SK-N-SH treated with all-trans-retinoic acid at 6 μM for 48 hours (cell line): ENCODE measurements at regions not wholly inside any gene's neighbourhood (a gene's known extent, or its start where the extent isn't known, plus 50 kb on each side); places are given as distances from the start of the nearest gene placed in this dataset.

ENCODE experiments used
- ATAC-seq: fragments of 200-7000 bp; cut with Tn5 transposase; 3 replicates; pipeline ENCODE4 v1.9.1; 2020; ENCODE audit warnings: mild to moderate bottlenecking, moderate library complexity
- ARNTL ChIP-seq: fragments of 450-650 bp; formaldehyde crosslinking; IDR thresholded peaks from 2 replicates; pipeline ENCODE4 v1.5.0; 2020; ENCODE audit warnings: low read depth, mild to moderate bottlenecking, moderate library complexity, borderline replicate concordance
- BACH2 ChIP-seq: fragments of 250-450 bp; sonication (Bioruptor Pico); IDR thresholded peaks from 2 replicates; pipeline ENCODE4 v1.9.0; 2021; ENCODE audit warnings: mild to moderate bottlenecking, borderline replicate concordance
- CSDC2 ChIP-seq: fragments of 250-450 bp; sonication (Bioruptor Pico); IDR thresholded peaks from 2 replicates; pipeline ENCODE4 v1.5.0; 2020; ENCODE audit warnings: mild to moderate bottlenecking, moderate library complexity
- ESRRG ChIP-seq: fragments of 250-450 bp; sonication (Bioruptor Pico); IDR thresholded peaks from 2 replicates; pipeline ENCODE4 v1.6.1; 2021; ENCODE audit warnings: mild to moderate bottlenecking
- GLIS3 ChIP-seq: fragments of 250-450 bp; sonication (Bioruptor Pico); IDR thresholded peaks from 2 replicates; pipeline ENCODE4 v1.5.0; 2020; ENCODE audit warnings: mild to moderate bottlenecking, moderate library complexity
- ISL1 ChIP-seq: fragments of 250-450 bp; sonication (Bioruptor Pico); IDR thresholded peaks from 2 replicates; pipeline ENCODE4 v2.1.2; 2022; ENCODE audit warnings: mild to moderate bottlenecking, moderate library complexity
- OSR1 ChIP-seq: fragments of 250-450 bp; sonication (Bioruptor Pico); IDR thresholded peaks from 2 replicates; pipeline ENCODE4 v1.8.0; 2022; ENCODE audit warnings: moderate library complexity, mild to moderate bottlenecking, inconsistent platforms
- PPARA ChIP-seq: fragments of 250-450 bp; sonication (Bioruptor Pico); IDR thresholded peaks from 2 replicates; pipeline ENCODE4 v1.5.0; 2020; ENCODE audit warnings: mild to moderate bottlenecking, borderline replicate concordance
- RARB ChIP-seq: fragments of 250-450 bp; sonication (Bioruptor Pico); IDR thresholded peaks from 2 replicates; pipeline ENCODE4 v1.8.0; 2021; ENCODE audit warnings: mild to moderate bottlenecking, moderate library complexity
- TCF4 ChIP-seq: fragments of 250-450 bp; sonication (Bioruptor Pico); IDR thresholded peaks from 2 replicates; pipeline ENCODE4 v1.8.0; 2021; ENCODE audit warnings: mild to moderate bottlenecking, moderate library complexity, borderline replicate concordance
- TOX ChIP-seq: fragments of 250-450 bp; sonication (Bioruptor Pico); IDR thresholded peaks from 2 replicates; pipeline ENCODE4 v1.8.0; 2021; ENCODE audit warnings: mild to moderate bottlenecking, moderate library complexity, borderline replicate concordance
- ZC3H10 ChIP-seq: fragments of 250-450 bp; sonication (Bioruptor Pico); IDR thresholded peaks from 2 replicates; pipeline ENCODE4 v1.5.1; 2021; ENCODE audit warnings: mild to moderate bottlenecking, moderate library complexity
- ZFP3 ChIP-seq: fragments of 250-450 bp; sonication (Bioruptor Pico); IDR thresholded peaks from 2 replicates; pipeline ENCODE4 v1.5.0; 2020; ENCODE audit warnings: mild to moderate bottlenecking, moderate library complexity
- ZFP30 ChIP-seq: fragments of 450-650 bp; formaldehyde crosslinking; IDR thresholded peaks from 2 replicates; pipeline ENCODE4 v1.5.0; 2022; ENCODE audit warnings: mild to moderate bottlenecking, moderate library complexity
- ZNF565 ChIP-seq: fragments of 450-650 bp; formaldehyde crosslinking; conservative IDR thresholded peaks from 2 replicates; pipeline ENCODE4 v1.5.0; 2020; ENCODE audit warnings: low read depth, mild to moderate bottlenecking, moderate library complexity
- ZNF70 ChIP-seq: fragments of 450-650 bp; formaldehyde crosslinking; IDR thresholded peaks from 2 replicates; pipeline ENCODE4 v1.5.0; 2020; ENCODE audit warnings: mild to moderate bottlenecking, moderate library complexity
- ZNF8 ChIP-seq: fragments of 450-650 bp; formaldehyde crosslinking; IDR thresholded peaks from 2 replicates; pipeline ENCODE4 v1.5.0; 2020; ENCODE audit warnings: mild to moderate bottlenecking, moderate library complexity
- TF ChIP-seq, protein P1 (sequence below): fragments of 250-450 bp; sonication (Bioruptor Pico); IDR thresholded peaks from 2 replicates; pipeline ENCODE4 v1.8.0; 2021; ENCODE audit warnings: low read depth, mild to moderate bottlenecking, moderate library complexity, borderline replicate concordance
- TF ChIP-seq, protein P2 (sequence below): fragments of 250-450 bp; sonication (Bioruptor Pico); IDR thresholded peaks from 2 replicates; pipeline ENCODE4 v1.5.1; 2020; ENCODE audit warnings: low read depth, mild to moderate bottlenecking, moderate library complexity
- TF ChIP-seq, protein P3 (sequence below): fragments of 250-450 bp; sonication (Bioruptor Pico); IDR thresholded peaks from 2 replicates; pipeline ENCODE4 v1.5.1; 2021; ENCODE audit warnings: mild to moderate bottlenecking, moderate library complexity
- TF ChIP-seq, protein P4 (sequence below): fragments of 250-450 bp; sonication (Bioruptor Pico); IDR thresholded peaks from 2 replicates; pipeline ENCODE4 v1.8.0; 2020; ENCODE audit warnings: mild to moderate bottlenecking, moderate library complexity, borderline replicate concordance

DNA sequence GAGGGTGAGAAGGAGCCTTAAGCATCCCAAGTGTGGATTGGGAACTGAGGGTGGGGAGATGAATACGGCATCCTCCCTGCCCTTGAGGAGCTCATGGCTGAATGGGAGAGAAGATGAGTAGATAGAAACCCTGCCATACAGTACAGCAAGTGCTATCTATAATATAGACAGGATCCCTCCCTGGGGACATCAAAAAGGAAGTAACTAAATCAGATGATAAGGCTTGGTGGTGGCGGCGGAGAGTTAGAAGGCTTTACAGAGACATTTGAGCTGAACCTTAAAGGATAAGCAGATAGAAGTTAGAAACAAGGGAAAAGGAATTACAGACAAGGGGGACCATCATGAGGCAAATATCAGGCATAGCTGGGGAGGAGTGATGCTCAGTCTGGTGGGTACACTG is 67.5 kb upstream of the TMEM132E start (continued):
- TF ChIP-seq, protein P1, sequence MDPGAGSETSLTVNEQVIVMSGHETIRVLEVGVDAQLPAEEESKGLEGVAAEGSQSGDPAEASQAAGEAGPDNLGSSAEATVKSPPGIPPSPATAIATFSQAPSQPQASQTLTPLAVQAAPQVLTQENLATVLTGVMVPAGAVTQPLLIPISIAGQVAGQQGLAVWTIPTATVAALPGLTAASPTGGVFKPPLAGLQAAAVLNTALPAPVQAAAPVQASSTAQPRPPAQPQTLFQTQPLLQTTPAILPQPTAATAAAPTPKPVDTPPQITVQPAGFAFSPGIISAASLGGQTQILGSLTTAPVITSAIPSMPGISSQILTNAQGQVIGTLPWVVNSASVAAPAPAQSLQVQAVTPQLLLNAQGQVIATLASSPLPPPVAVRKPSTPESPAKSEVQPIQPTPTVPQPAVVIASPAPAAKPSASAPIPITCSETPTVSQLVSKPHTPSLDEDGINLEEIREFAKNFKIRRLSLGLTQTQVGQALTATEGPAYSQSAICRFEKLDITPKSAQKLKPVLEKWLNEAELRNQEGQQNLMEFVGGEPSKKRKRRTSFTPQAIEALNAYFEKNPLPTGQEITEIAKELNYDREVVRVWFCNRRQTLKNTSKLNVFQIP (CRISPR knock-in tag), result no peak
- TF ChIP-seq OSR1 (CRISPR knock-in tag) (no peak), ISL1 (CRISPR knock-in tag) (no peak), TOX (no peak), ZFP3 (no peak), ZNF70 (no peak), ZC3H10 (CRISPR knock-in tag) (no peak)
- TF ChIP-seq, protein P2, sequence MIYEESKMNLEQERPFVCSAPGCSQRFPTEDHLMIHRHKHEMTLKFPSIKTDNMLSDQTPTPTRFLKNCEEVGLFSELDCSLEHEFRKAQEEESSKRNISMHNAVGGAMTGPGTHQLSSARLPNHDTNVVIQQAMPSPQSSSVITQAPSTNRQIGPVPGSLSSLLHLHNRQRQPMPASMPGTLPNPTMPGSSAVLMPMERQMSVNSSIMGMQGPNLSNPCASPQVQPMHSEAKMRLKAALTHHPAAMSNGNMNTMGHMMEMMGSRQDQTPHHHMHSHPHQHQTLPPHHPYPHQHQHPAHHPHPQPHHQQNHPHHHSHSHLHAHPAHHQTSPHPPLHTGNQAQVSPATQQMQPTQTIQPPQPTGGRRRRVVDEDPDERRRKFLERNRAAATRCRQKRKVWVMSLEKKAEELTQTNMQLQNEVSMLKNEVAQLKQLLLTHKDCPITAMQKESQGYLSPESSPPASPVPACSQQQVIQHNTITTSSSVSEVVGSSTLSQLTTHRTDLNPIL (CRISPR knock-in tag), result no peak

DNA sequence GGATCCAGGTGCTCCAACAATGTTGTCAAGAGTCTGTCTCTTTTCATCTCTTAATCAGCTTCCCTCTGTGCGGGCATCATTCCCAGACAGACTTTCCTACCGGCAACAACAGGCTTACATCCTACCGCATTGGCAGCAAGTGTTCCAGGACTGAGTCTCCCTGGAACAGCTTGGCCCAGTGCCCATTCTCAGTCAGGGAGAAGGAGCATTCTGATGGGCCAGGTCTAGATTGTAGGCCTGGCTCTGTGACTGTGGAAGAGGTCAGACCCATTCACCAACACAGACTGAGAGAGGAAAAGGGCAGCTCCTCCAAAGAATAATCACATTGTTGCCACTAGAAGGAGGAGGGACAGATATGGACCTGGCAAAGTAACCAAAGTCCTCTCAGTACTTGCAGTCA is 68.1 kb upstream of the TMEM132E start:
- ATAC-seq, result no peak

DNA sequence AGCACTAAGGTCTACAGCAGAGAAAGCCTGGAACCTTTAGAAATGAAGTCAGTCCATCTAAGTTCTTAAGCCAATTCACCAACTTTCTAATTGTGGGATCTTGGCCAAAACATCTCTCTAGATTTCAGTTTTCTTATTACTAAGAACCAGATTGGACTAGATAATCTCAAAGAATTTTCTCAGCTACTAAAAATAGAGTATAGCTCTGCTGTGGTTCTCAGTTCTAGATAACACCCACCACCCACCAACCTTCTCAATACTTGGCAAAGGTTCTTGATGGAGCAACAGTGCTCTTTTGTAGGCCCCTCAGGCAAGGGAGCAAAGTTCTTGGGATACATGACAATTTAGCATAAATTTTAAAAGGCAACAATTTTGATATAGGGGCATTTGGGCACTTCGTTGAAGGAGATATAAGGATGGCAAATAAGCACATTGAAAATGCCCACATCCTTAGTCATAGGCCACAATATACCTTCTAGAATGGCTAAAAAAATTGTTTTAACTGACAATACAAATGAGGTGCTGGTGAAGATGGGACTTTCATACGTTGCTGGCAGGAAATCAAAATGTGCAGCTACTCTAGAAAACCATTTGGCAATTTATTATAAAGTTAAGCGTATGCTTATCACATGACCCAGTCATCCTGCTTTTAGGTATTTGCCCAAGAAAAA is 74.4 kb upstream of the TMEM132E start:
- TF ChIP-seq OSR1 (CRISPR knock-in tag) (no peak), TCF4 (CRISPR knock-in tag) (no peak), GLIS3 (no peak), ZNF8 (no peak), ZFP30 (CRISPR knock-in tag) (no peak), ZFP3 (no peak), BACH2 (CRISPR knock-in tag) (no peak), TOX (no peak)
- TF ChIP-seq, protein P1 (CRISPR knock-in tag), result no peak
- TF ChIP-seq, protein P3, sequence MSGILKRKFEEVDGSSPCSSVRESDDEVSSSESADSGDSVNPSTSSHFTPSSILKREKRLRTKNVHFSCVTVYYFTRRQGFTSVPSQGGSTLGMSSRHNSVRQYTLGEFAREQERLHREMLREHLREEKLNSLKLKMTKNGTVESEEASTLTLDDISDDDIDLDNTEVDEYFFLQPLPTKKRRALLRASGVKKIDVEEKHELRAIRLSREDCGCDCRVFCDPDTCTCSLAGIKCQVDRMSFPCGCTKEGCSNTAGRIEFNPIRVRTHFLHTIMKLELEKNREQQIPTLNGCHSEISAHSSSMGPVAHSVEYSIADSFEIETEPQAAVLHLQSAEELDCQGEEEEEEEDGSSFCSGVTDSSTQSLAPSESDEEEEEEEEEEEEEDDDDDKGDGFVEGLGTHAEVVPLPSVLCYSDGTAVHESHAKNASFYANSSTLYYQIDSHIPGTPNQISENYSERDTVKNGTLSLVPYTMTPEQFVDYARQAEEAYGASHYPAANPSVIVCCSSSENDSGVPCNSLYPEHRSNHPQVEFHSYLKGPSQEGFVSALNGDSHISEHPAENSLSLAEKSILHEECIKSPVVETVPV (CRISPR knock-in tag), result no peak
- TF ChIP-seq, protein P2 (CRISPR knock-in tag), result no peak
- ATAC-seq, result no peak

More for the DNA sequence above, 68.1 kb upstream of the TMEM132E start:
- TF ChIP-seq, protein P3 (CRISPR knock-in tag), result no peak
- TF ChIP-seq ZNF565 (CRISPR knock-in tag), result no peak
- TF ChIP-seq, protein P1 (CRISPR knock-in tag), result no peak
- TF ChIP-seq ZFP30 (CRISPR knock-in tag), result no peak
- TF ChIP-seq ISL1 (CRISPR knock-in tag), result no peak
- TF ChIP-seq ESRRG (CRISPR knock-in tag), result no peak
- TF ChIP-seq ARNTL, result no peak
- no peak for TF ChIP-seq ZFP3
- no peak for TF ChIP-seq ZC3H10 (CRISPR knock-in tag)
- TF ChIP-seq CSDC2 (CRISPR knock-in tag), result no peak
- TF ChIP-seq, protein P4, sequence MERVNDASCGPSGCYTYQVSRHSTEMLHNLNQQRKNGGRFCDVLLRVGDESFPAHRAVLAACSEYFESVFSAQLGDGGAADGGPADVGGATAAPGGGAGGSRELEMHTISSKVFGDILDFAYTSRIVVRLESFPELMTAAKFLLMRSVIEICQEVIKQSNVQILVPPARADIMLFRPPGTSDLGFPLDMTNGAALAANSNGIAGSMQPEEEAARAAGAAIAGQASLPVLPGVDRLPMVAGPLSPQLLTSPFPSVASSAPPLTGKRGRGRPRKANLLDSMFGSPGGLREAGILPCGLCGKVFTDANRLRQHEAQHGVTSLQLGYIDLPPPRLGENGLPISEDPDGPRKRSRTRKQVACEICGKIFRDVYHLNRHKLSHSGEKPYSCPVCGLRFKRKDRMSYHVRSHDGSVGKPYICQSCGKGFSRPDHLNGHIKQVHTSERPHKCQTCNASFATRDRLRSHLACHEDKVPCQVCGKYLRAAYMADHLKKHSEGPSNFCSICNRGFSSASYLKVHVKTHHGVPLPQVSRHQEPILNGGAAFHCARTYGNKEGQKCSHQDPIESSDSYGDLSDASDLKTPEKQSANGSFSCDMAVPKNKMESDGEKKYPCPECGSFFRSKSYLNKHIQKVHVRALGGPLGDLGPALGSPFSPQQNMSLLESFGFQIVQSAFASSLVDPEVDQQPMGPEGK (CRISPR knock-in tag), result no peak
- no peak for TF ChIP-seq PPARA (CRISPR knock-in tag)
- no peak for TF ChIP-seq GLIS3
- TF ChIP-seq RARB (CRISPR knock-in tag), result no peak
- TF ChIP-seq TCF4 (CRISPR knock-in tag), result no peak
- no peak for TF ChIP-seq TOX
